C4-2B (cell line): ENCODE measurements at regions not wholly inside any gene's neighbourhood (a gene's known extent, or its start where the extent isn't known, plus 50 kb on each side); places are given as distances from the start of the nearest gene placed in this dataset.

Source experiments
- ZFX ChIP-seq: fragments of 450-650 bp; IDR thresholded peaks from 2 replicates; pipeline ENCODE4 v1.6.1; 2017
- TF ChIP-seq, protein P1 (sequence below): fragments of 450-650 bp; conservative IDR thresholded peaks from 2 replicates; pipeline ENCODE4 v1.5.1; 2017; ENCODE audit warnings: mild to moderate bottlenecking

DNA sequence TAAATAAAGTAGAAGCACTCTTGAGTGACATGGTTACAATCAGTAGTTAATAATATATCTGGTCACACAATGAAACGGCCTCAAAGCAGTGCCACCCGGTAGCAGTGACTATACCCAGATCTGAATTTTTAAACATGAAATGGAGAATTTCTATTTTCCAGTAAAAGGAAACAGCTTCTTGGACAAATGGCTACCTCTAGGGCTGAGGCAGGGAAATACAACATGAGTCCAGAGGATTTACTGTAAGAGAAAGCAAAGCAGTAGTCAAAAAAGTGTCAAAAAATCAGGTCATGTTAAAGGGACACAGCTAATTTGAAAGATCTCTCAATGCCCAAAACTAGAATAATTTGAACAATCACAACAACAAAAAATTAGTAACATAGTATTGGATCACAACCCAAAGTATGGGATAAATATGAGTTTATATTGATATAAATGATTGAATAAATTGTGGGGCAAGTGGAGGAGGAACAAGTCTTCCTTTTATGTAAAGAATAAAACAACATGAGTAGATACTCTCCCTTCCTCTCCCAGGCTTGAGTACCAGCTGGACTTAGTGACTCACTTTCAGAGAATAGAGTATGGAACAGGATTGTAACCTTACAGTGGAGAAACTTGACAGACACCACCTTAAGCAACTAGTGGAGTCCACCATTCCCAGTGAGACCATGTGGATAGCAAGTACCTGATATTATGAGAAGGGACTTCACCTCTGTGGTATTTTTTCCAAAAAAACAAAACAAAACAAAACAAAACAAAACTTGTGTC, 180.8 kb downstream of the MBD2 start:
- TF ChIP-seq, protein P1, sequence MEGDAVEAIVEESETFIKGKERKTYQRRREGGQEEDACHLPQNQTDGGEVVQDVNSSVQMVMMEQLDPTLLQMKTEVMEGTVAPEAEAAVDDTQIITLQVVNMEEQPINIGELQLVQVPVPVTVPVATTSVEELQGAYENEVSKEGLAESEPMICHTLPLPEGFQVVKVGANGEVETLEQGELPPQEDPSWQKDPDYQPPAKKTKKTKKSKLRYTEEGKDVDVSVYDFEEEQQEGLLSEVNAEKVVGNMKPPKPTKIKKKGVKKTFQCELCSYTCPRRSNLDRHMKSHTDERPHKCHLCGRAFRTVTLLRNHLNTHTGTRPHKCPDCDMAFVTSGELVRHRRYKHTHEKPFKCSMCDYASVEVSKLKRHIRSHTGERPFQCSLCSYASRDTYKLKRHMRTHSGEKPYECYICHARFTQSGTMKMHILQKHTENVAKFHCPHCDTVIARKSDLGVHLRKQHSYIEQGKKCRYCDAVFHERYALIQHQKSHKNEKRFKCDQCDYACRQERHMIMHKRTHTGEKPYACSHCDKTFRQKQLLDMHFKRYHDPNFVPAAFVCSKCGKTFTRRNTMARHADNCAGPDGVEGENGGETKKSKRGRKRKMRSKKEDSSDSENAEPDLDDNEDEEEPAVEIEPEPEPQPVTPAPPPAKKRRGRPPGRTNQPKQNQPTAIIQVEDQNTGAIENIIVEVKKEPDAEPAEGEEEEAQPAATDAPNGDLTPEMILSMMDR, result peak; percentile 2; the same call in 1 of the 2 replicates
- TF ChIP-seq ZFX, result no peak
